ENCODE measurements at regions not wholly inside any gene's neighbourhood (a gene's known extent, or its start where the extent isn't known, plus 50 kb on each side); places are given as distances from the start of the nearest gene placed in this dataset.
"Not testable (repeated sequence)": the region's sequence is repeated elsewhere in the genome, so short reads cannot be mapped to it uniquely, and the experiment has no call there.

GRCh38 chr22:49721211-49721763 lies 106.4 kb downstream of the BRD1 start:
- FAIRE-seq, result no peak

DNA sequence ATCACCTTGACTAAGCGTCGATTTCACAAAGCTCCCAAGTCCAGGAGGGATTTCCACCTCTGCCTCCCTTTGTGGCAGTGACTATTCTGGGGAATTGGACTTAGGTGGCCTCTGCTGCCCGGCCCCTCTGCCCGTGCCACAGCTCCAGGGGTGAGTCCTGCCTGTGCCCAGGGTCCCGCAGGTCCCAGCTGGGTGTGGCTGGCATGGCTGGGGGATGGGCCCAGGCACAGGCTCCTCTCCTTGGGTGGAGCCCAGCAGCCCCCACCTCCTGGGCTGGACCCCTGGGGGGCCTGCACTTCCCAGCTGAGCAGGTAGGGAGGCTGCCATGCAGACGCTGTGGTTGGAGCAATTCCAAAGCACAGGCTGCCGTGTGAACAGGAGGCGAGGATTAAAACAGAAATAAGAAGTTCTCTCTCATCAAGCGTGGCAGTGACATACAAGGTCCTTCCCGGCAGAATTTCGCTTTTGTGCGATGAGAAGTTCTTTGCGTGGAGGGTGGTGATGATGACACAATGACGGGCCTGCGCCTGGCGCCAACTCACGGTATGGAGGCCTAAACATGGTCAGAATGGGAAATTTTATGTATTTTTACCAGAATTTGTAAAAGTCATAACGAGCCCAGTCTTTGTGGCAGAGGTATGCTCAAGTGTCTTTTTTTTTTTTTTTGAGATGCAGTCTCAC lies 107.3 kb downstream of the BRD1 start:
- FAIRE-seq, result no peak

GRCh38 chr22:49719046-49719445 lies 108.6 kb downstream of the BRD1 start:
- FAIRE-seq, result no peak

GRCh38 chr22:49718396-49718795 lies 109.3 kb downstream of the BRD1 start:
- no peak for FAIRE-seq

DNA sequence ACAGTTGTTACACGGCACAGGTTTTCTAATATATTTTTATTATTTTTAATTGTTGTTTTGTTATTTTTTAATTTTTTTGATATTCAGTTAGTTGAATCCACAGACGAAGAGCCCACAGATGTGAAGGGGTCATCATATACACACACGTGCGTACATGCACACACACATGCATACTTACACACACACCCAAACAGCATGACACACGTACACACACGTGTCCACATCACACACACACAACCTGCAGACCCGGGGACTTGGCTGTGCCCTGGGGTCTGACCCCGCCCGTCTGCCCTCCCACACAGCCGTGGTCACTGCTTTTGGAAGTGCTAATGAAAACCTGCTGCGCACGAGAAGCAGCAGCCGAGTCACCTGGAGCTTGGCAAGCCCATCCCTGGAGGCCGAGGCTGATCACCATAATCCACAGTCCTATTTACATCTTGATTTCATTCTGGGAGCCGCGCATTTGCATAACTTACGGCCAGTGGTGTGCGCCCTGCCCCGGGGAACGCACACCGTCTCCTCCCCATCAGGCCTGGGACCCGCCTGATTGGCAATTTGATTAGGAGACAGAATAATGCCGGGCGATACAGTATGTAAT lies 110.3 kb downstream of the BRD1 start:
- no peak for FAIRE-seq

GRCh38 chr22:49716441-49716840 lies 111.2 kb downstream of the BRD1 start:
- no peak for FAIRE-seq

DNA sequence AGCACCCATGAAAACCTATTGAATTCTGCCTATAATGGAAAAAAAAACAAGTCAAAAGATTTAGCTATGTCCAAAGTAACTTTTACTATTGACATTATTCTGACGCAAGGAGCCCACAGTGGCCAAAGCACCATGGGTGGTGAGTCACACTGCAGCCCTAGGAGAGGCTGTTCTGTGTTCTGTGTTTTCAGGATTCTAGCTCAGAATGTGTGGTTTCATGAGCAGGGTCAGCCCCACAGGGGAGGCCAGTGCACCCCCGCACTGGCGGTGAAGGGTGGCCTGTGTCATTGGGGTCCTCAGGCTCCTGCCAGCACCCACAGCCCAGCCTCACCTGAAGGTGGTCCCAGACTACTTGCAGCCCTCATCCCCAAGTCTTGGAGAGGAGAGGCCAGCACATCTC lies 112.2 kb downstream of the BRD1 start:
- no peak for FAIRE-seq

DNA sequence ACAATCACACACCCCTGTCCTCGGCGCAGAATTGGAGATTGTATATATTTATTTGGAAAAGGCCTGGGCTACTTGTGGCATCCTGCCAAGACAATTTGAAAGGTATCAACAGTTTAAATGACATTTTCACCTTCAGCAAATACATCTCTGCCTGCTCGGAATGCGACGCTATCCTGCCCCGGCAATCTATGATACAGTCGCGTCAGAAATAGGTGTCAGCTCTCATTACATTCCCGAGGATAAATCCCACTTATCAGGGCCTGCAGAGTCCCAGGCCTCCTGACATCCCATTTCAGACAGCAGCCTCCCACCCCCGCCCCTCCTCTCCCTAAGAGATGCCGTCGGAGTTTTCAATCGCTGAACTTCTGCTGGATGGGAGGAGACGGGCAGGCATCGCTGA lies 114.7 kb downstream of the BRD1 start:
- FAIRE-seq, result no peak

GRCh38 chr22:49712195-49712791 lies 115.4 kb downstream of the BRD1 start:
- no peak for FAIRE-seq

DNA sequence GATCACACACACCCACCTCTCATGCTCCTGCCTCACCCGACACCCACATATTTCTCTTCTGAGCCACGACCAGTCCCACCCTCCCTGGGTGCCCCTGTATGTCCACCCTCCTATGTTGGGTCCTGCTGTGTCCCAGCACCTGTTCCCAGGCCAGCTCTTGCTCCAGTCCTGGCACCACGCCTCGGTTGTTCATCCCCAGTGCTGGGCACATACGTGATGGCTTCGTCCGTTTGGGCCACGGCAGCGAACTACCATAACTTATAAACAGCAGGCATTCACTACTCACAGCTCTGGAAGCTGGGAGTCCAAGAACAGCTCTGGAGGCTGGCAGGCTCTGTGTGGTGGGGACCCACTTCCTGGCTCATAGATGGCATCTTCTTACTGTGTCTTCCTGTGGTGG lies 116.9 kb downstream of the BRD1 start:
- FAIRE-seq, result no peak

GRCh38 chr22:49709464-49709863 lies 118.2 kb downstream of the BRD1 start:
- FAIRE-seq, result no peak

- FAIRE-seq, result no peak
These were observed 121.7 kb downstream of the BRD1 start for GRCh38 chr22:49705972-49706352.

DNA sequence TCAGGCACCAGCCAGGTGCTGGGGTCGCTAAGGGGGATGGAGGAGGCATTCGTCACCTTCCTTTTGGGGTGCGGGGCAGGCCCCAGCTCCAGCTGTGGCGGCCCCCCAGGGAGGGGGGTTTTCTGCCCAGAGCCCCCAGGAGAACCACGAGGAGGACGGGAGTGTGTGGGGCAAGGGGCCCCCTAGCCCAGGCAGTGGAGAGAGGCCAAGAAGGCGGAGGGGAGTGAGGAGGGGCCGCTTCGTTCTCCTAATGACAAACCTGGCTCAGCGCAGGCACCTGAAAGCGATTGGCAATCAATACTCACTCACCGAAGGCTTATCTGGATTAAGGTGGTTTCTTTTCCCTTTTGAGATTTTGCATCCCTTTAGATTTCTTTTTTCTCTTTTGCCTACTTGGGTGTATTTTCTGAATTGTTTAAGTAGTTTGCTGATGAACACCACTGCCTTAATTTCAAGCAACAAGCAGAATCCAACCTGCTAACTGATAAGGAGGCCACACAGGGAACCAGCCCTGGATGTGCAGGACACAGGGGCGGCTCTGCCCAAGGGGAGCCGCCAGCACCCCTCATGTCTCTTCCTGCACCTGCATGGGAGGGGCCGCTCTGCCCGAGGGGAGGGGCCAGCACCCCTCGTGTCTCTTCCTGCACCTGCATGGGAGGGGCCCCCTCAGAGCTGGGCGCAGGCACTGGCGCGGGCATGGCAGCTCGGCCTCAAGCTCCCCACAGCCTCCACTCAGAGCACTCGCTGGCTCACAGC lies 122.3 kb downstream of the BRD1 start:
- no peak for FAIRE-seq

DNA sequence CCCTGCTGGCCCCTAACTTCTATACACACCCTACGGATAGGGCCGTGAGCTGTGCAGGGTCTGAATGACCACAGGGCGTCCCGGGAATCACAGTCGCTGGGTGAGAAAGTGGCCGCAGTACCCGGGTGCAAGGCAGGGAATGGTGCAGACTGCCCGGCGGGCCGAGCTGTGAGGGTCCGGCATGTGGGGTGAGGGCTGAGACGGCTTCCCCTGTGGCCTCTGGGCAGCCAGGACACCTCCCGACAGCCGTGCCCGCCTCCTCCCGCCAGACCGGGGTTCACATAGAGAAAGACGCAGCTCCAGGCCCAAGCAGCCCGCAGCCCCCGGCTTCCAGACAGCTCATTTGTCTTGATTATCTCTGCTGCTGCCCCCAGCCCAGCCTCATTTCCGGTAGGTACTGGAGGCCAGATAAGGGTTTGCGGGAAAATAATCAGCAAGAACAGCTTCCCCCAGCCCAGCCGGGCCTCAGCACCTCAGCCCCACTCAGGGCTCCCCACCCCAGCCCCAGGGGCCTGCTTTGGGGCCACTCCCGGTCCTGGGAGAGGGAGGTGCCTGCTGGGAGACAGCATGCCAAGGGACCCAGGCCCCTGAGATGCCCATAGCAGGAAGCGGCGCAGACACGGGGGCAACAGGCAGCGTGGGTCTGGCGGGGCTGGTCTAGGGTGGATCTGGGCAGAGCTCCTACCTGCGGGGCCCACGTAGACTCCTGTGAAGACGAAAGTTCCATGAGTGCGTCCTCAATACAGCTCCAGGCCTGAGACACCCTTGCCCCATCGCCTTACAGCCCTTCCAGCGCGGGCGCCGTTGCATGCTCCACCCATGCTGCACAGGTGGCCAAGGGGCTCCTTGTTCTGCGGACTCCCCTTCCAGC lies 123.1 kb downstream of the BRD1 start:
- FAIRE-seq, result no peak

- FAIRE-seq, result no peak
These were observed 123.7 kb downstream of the BRD1 start for GRCh38 chr22:49703990-49704344.

DNA sequence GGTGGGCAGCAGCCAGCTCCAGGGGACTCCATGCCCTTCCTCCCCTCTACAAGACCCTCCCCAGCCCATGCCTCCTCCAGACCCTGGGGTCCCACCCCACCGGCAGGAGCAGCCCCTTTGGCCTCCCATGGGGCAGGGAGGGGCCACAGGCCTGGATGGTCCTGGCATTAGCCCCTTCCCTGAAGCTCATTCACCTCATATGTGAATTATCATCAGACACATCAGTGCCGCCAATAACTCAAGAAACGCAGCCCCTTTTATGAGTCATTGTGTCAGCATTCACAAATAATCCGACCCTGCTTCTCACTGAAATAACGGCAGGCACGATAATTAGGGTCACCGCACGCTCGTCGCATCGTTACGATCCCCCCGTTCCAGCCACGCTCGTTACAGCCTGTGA lies 124.2 kb downstream of the BRD1 start:
- FAIRE-seq, result no peak

- no peak for FAIRE-seq
These were observed 125.6 kb downstream of the BRD1 start for GRCh38 chr22:49702068-49702397.

GRCh38 chr22:49701380-49702067 lies 126.1 kb downstream of the BRD1 start:
- FAIRE-seq, result no peak

DNA sequence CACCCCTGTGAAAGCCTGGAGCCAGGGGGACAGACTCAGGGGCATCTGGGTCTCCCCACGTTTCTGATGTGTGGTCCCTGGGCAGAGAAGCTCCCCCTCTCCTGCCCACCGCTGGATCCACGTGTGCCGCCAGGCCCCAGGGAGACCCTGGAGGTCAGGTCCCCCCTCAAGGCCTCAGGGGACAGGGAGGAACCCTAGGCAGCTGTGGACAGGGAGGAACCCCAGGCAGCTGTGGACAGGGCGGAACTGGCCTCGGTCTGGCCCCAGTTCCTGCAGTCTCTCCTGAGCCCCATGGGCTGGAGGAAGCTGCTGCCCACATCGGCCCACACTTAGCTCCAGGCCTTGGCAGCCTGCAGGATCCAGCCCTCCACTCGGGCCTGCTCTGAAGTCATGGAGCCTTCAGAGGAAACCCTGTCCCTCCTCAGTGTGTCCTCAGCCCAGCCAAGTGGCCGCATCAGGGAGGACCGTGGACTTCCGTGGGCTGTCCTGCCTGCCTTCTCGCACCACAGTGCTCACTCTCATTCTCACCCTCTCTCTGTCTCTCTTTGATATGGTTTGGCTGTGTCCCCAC lies 127.7 kb downstream of the BRD1 start:
- FAIRE-seq, result no peak

- no peak for FAIRE-seq
These were observed 128.2 kb downstream of the BRD1 start for GRCh38 chr22:49699476-49699875.

- not testable (repeated sequence) for FAIRE-seq
These were observed 129.1 kb downstream of the BRD1 start for GRCh38 chr22:49698616-49699015.

GRCh38 chr22:49697047-49697446 lies 130.6 kb downstream of the BRD1 start:
- no peak for FAIRE-seq
